ENCODE measurements at regions not wholly inside any gene's neighbourhood (a gene's known extent, or its start where the extent isn't known, plus 50 kb on each side); places are given as distances from the start of the nearest gene placed in this dataset.

DNA sequence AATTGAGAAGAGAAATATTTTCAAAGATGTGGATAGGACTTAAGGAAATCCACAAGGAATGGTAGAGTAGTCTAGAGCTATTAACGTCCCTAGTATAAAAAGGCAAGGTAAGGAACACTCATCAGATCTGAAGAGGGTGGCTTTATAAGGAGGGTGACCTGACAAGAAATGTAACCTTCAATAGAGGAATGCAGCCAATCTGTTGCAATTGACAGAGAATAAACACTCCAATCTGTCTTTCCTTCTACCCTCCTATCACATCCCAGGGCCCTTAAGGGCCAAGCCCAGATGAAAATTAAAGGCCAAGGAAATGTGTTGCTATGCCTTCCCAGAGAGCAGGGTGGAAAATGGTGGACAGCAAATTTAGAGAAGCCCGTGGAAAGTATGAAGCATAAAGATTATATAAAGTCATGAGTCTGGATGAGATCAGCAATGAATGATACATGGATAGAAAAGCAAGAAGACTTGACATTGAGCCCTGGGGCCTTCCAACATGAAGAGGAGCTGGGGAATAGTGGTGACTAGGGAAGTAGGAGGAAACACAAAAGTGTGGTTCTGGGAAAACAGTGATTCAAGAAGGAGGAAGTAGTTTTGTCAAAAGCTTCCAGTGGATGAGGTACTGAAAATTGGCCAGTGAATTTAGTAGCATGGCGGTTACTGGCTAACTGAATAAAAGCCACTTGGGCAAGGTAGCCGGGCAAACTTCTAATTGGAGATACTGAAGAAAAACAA is 270.6 kb upstream of the TANK start:
- no peak for DNase-seq (ENCODE audit: low read depth in 1 of 2, low spot score in 1 of 2)
- WGBS (ENCODE audit: missing lambda C conversion rate) = 85% methylated on average over 4 of the region's 4 CpGs

More for the DNA sequence above, 270.6 kb upstream of the TANK start:
- no peak overlapping the region for H3K4me3 ChIP-seq
- ChIA-PET POLR2A (no interaction called here), CTCF (interaction anchor here (2.0 kb wide), 1 partner anchor 19 kb away, joined by 4 read pairs; no protein-coding TSS in a partner anchor)
- TF ChIP-seq EP300 (IDR thresholded peaks at IDR 0.05) (no peak), REST (IDR thresholded peaks at IDR 0.05) (no peak), MYC (IDR thresholded peaks at IDR 0.05; ENCODE audit: borderline replicate concordance, low read length) (no peak), JUNB (IDR thresholded peaks at IDR 0.05) (no peak), NR3C1 (IDR thresholded peaks at IDR 0.05) (no peak), FOXS1 (CRISPR knock-in tag; IDR thresholded peaks at IDR 0.05) (no peak), CTCF (IDR thresholded peaks at IDR 0.05) (no peak), MAZ (IDR thresholded peaks at IDR 0.05; ENCODE audit: borderline replicate concordance, low read depth, low read length) (no peak), ESRRA (IDR thresholded peaks at IDR 0.05; ENCODE audit: borderline replicate concordance, low read length) (no peak), NFE2L2 (conservative IDR thresholded peaks at IDR 0.05; ENCODE audit: low read length) (no peak), ZNF302 (CRISPR knock-in tag; IDR thresholded peaks at IDR 0.05) (no peak), SMC3 (IDR thresholded peaks at IDR 0.05) (no peak), HDAC2 (IDR thresholded peaks at IDR 0.05) (no peak), HOXA7 (CRISPR knock-in tag; IDR thresholded peaks at IDR 0.05) (no peak), E2F6 (IDR thresholded peaks at IDR 0.05; ENCODE audit: borderline replicate concordance, low read depth) (no peak), KDM5A (IDR thresholded peaks at IDR 0.05) (no peak), USF2 (IDR thresholded peaks at IDR 0.05) (no peak), TP53 (CRISPR knock-in tag; IDR thresholded peaks at IDR 0.05) (no peak), KDM1A (IDR thresholded peaks at IDR 0.05; ENCODE audit: low read depth) (no peak)
- TF ChIP-seq, protein P1, sequence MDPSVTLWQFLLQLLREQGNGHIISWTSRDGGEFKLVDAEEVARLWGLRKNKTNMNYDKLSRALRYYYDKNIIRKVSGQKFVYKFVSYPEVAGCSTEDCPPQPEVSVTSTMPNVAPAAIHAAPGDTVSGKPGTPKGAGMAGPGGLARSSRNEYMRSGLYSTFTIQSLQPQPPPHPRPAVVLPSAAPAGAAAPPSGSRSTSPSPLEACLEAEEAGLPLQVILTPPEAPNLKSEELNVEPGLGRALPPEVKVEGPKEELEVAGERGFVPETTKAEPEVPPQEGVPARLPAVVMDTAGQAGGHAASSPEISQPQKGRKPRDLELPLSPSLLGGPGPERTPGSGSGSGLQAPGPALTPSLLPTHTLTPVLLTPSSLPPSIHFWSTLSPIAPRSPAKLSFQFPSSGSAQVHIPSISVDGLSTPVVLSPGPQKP (IDR thresholded peaks at IDR 0.05; ENCODE audit: low read depth, low read length) = no peak
- H3K27ac ChIP-seq = no peak overlapping the region
- H3K4me1 ChIP-seq = no peaks in the 10 kb centered on the region
- no peak for ATAC-seq
- H3K9me3 ChIP-seq = no peaks in the 10 kb centered on the region
- no peak for FAIRE-seq
- H3K4me2 ChIP-seq = no peak overlapping the region
